GM18873 (cell line): ENCODE measurements at regions not wholly inside any gene's neighbourhood (a gene's known extent, or its start where the extent isn't known, plus 50 kb on each side); places are given as distances from the start of the nearest gene placed in this dataset.
"Not testable (repeated sequence)": the region's sequence is repeated elsewhere in the genome, so short reads cannot be mapped to it uniquely, and the experiment has no call there.

Experiments
- ATAC-seq: cut with Tn5 transposase; IDR thresholded peaks from one replicate; pipeline ENCODE4 v1.9.1; 2021; ENCODE audit warnings: mild to moderate bottlenecking, moderate library complexity, moderate number of reproducible peaks; ENCODE audit not compliant: unreplicated experiment, low FRiP score

DNA sequence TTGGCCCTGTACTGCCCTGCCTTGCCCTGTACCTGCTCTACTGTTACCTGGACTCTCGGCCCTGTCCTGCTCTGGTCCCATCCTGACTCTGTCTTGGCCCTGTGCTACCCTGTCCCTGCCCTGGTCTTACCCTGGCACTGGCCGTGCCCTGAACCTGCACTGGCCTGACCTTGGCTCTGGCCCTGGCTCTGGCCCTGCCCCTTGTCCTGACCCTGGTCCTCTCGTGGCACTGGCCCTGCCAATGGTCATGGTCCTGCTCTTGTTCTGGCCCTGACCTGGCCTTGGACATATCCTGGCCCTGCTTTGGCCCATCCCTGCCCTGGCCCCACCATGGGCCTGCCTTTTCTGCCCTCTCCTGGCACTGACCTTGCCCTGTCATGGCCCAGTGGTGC, 251.3 kb downstream of the TP53TG3F start:
- ATAC-seq: not testable (repeated sequence)

DNA sequence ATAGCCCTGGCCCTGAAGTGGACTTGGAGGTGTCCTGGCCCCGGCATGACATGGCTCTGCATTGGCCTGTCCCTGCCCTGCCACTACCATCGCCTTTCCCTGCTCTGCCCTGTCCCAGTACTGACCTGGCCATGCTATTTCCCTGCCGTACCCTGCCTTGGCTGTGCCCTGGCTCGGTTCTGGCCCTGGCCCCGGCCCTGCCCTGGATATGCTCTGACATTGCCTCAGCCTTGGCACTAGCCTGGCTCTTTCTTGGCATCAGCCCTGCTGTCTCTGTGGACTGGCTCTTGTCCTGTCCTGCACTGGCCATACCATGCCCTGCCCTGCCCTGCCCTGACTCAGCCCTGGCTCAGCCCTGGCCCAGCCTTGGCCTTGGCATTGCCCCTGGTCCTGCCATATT, 252.2 kb downstream of the TP53TG3F start:
- not testable (repeated sequence) for ATAC-seq

DNA sequence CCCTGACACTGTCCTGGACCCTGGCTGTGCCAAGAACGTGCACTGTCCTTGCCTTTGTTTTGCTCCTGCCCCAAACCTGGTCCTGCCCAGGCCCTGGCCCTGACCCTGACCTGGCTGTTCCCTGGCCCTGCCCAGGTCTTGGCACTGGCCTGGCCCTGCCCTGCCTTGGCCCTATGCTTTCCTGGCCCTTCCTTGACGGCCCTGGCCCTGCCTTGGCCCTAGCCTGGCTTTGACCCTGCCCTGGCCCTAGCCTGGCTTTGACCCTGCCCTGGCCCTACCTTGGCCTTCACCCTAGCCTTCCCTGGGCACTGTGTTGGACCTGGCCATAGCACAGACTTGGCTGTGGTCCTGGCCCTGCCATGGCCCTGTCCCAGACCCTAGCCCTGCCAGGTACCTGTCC, 252.9 kb downstream of the TP53TG3F start:
- ATAC-seq: not testable (repeated sequence)

DNA sequence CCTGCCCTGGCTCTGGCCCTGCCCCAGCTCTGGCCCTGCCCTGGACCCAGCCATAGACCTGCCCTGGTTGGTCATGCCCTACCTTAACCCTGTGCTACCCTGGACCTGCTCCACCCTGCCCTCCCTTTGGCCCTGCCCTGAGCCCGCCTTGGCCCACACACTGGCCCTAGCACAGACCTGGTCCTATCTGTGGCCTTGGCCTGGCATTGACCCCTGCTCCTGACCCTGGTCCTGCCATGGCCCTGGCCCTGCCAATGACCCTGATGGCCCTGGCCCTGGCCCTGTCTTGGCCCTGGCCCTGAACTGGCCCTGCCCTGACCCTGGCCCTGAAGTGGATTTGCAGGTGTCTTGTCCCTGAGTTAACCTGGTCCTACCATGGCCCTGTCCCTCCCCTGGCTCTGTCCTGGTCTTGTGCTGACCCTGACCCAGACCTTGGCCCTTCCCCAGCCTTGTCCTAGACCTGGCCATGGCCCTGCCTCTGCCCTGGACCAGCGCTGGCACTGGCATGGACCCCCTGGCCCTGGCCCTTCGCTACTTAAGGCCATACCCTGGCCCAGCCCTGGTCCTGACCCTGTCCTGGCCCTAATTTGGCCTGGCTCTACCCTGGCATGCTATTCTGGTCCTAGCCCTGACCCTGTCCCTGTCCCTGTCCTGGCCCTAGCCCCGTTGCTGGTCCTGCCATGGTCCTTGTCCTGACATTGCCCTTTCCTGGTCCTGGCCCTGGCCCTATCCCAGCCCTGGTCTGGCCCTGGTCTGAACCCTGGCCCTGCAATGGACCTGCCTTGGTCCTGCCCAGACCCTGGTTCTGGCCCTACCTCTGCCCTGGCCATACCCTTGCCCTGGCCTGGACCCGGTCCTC, 253.7 kb downstream of the TP53TG3F start:
- ATAC-seq: not testable (repeated sequence)

DNA sequence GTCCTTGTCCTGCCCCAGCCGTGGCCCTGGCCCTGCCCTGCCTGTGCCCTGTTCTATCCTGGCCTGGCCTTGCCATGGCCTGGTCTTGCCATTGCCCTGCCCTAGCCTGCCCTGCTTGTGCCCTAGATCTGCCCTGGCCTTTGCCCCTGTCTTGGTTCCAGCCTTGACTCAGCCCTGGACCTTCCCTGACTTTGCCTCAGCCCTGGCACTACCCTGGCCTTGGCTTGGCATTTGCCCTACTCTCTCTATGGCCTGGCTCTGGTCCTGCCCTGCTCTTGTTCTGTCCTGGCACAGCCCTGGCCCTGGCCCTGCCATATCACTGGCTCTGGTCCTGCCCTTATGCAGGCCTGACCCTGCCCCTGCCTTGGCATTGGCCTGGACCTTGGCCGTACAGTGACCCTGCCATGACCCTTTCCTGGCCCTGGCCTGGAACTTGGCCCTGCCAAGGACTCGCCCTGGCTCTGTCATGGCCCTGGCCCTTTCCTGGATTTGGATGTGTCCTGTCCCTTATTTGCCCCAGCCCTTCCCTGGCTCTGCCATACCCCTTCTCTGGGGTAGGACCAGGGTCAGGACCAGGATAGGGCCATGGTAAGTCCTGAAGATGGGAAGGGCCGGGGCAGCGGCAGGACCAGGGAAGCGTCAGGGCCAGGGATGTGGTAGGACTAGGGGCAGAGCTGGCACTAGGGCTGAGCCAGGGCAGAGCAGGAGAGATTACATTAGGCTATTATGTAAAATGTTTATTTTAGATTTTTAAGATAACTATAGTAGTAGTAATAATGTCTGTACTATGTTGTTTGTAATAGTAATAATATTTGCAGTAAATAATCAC, 254.5 kb downstream of the TP53TG3F start:
- not testable (repeated sequence) for ATAC-seq

DNA sequence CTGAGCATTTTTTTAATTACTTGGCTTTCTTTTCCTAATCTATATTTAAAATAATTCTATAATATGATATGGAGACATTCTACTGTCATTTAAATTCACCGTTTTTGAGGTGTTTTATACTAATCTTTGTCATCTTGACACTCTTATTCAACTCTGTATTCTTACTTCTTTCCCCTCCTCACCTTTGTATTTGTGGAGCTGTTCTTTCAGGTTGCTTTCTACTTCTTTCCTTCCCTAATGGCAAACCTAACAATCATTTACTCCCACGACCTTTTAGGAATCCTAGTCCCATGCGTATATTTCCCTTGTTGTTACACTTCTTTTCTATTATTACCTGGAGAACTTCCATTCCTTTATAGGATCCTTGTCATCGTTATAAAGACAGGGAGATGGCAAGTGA, 271.8 kb downstream of the TP53TG3F start:
- not testable (repeated sequence) for ATAC-seq

DNA sequence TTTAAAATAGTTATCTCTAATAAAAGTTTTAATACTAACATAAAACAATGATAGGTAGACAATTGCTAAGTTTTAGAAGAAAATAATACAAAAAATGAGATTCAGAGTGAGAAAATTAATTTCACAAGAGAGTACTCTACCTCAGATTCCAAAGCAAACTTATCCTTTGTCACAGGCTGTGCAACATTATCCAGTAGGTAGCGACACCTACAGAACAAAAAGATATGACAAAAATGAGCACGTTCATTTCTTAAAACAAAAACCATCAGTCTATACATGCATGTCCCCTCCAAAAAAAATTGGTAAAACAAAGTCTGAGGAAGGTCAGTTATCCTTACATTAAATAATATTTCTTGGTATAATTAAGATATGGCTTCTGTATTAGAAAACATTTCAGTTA, 275.2 kb downstream of the TP53TG3F start:
- ATAC-seq: not testable (repeated sequence)

DNA sequence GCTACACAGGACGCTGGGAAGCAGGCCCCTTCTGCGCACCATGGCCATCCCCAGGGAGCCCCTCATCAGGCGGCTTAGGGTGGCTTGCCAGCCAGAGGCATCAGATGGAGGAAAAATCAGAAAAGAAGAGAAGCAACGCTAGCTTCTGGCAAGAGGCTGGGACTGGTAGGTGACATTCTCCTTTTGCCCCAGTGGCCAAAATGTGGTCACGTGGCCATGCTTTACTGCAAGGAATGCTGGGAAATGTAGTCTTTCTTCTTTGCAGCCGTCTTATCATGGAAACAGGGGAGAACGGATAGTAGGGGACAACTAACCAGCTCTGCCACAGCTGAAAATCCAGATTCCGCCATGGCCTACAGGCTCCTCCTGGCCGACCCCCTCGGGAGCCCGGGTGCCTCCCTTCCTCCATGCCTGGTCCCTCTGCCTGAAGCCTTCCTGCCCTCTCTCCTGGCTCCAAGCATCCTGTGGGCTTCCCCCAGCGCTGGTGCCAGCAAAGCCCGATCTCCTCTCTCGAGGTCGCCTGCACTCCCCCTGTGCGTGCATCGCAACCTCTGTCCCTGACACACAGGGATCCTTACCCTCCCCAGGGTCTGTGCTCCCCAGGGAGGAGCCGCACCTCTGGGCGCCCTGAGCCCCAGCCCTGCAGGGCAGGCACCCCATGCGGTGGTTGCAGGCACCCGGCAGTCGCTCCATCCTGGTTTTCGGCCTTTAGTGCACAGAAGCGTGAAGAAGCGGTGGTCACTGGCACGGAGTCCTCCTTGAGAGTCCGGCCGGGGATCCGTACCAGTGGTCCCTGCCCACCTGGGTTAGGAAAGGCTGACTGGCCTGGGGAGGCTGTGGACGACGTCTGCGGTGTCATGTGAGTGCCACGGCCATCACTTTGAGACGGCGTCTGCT, 307.7 kb downstream of the TP53TG3F start:
- not testable (repeated sequence) for ATAC-seq

DNA sequence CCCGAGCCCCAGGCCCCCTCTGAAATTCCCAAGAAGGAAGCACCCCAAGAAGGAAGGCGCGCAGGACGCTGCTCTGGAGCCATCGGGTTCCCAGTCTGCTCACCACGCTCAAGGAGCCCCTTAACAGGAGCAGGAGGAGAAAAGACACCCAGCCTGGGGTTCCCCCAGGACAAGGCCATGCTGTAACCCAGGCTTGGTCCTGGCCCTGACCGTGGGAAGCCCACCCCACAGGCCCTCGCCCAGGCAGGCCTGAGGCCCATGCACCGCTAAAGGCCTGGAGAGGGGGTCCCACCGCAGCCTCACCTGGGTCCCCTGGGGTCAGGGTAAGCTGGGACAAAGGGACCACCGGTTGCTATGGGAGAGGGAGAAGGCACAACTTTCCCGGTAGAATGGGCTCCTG, 309.3 kb downstream of the TP53TG3F start:
- ATAC-seq: not testable (repeated sequence)

DNA sequence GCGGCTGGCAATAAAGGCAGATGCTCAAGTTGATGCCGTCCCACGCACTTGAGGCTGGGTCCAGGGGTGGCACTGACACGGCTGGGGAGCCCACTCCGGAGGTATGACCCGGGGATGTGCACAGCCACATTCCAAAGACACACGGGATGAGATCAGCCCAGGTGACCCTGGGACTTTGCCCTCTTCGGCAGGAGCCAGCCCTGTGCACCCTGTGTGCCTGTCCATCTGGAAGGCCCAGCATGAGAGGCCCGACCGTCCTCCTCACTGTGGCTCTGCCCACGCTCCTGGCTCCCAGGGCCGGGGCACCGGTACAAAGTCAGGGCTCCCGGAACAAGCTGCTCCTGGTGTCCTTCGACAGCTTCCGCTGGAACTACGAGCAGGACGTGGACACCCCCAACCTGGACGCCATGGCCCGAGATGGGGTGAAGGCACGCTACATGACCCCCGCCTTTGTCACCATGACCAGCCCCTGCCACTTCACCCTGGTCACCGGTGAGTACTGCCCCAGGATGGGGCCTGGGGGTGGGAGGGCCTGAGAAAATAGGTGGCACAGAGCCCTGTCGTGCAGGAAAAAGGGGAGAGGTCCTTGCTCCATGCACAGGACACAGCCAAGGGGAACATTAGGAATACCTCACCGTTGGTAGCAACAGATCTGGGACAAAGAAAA, 309.9 kb downstream of the TP53TG3F start:
- ATAC-seq: not testable (repeated sequence)

DNA sequence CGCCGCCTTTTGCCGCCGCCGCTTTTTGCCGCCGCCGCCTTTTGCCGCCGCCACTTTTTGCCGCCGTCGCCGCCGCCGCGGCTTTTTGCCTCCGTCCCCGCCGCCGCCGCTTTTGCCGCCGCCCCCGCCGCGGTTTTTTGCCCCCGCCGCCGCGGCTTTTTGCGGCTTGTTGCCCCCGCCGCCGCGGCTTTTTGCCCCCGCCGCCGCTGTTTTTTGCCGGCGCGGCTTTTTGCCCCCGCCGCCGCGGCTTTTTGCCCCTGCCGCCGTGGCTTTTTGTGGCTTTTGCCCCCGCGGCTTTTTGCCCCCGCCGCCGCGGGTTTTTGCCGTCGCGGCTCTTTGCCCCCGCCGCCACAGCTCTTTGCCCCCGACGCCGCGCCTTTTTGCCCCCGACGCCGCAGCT, 311.1 kb downstream of the TP53TG3F start:
- not testable (repeated sequence) for ATAC-seq

DNA sequence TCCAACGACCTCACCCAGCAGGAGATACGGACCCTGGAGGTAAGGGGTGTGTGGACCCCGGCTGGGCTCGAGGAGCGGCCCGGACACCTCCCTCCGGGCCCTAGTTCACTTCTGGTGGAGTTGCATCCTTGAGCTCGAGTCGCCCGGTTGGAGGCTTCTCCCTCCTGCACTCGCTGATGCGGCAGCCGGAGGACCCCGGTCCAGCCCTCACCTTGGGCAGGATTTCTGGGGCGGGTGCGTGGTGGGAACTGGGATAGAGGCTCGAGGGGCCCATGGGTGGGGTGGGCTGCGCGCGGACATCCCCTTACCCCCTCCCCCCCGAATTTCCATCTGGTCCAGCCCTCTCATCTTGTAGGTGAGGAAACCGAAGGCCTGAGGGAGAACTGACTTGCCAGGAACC, 311.8 kb downstream of the TP53TG3F start:
- not testable (repeated sequence) for ATAC-seq

DNA sequence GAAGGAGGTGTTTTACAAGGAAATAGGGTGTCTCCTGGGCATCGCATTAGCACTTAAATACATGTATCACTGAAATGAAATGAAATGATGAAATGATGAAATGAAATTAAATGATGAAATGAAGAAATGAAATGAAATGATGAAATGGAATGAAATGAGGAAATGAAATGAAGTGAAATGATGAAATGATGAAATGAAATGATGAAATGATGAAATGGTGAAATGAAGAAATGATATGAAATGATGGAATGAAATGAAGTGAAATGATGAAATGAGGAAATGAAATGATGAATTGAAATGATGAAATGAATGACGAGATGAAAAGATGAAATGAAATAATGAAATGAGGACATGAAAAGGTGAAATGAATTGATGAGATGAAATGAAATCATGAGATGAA, 314.6 kb downstream of the TP53TG3F start:
- ATAC-seq: not testable (repeated sequence)

DNA sequence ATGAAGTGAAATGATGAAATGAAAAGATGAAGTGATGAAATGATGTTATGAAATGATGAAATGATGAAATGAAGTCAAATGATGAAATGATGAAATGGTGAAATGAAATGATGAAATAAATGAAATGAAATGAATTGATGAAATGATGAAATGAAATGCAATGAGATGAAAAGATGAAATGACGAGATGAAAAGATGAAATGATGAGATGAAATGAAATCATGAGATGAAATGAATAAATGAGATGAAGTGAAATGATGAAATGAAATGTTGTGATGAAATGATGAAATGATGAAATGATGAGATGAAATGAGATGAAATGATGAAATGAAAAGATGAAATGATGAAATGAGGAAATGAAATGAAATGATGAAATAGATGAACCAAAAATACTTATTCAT, 315.3 kb downstream of the TP53TG3F start:
- not testable (repeated sequence) for ATAC-seq

DNA sequence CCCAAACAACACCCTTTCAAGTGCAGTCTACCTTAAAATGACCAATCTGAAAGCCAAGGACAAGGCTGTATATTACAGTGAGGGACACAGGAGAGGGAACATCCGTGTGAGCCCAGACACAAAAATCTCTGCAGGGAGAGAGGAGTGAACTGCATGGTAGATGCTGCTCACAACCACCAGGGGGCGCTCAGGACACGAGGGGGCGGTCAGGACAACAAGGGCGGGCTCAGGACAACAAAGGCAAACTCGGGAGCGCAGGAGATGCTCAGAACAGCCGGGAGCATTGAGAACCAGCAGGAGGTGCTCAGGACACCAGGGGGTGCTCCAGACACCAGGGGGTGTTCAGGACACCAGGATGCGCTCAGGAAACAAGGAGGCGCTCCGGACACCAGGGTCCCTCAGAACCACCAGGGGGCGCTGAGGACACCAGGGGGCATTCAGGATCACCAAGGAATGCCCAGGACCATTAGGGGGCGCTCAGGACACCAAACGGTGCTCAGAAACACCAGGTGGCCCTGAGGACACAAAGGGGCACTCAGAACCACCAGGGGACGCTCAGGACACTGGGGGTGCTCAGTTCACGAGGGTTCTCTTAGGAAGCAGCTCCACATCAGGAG, 357.0 kb downstream of the TP53TG3F start:
- ATAC-seq: not testable (repeated sequence)

DNA sequence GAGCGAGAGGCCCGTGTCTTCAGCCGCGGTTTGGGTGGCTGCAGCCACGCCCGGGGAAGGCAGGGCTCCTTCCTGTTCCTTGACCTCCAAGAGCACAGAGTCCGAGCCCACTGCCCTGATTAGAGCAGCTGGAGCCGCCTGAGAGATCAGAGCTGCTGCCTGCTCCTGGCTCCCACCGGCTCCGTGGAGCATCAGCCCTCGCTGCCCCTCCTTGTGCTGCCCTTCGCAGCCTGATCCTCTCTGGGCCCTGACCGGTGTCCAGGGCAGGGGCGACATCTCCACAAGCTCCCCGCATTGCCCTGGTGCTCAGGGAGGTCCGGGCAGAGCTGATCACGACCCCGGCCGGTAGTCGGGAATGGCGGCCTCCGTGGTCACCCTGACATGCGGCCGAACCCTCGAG, 365.3 kb downstream of the TP53TG3F start:
- ATAC-seq: not testable (repeated sequence)

DNA sequence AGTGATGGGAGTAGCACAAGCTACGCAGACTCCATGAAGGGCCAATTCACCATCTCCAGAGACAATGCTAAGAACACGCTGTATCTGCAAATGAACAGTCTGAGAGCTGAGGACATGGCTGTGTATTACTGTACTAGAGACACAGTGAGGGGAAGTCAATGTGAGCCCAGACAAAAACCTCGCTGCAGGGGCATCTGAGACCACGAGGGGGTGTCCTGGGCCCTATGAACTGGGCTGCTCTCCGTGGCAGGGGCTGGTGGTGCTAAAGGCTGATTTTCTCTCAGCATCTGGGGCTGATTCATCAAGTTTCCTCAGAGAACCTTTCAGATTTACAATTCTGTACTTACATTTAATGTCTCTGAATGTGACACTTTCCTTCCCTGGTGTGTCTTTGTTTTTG, 368.1 kb downstream of the TP53TG3F start:
- not testable (repeated sequence) for ATAC-seq

DNA sequence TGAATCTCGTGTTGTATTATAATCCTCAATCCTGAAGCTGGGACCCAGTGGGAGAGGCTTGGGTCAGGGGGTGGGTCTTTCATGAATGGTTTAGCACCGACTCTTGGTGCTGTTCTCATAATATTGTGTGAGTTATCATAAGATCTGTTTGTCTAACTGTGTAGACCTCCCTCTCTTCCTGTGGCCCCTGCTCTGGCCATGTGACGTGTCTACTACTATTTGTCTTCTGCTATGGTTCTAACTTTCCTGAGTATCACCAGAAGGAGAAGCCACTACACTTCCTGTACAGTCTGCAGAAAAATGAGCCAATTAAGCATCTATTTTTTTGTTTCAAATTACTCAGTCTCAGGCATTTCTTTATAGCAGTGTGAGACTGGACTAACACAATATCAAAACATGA, 379.7 kb downstream of the TP53TG3F start:
- not testable (repeated sequence) for ATAC-seq

DNA sequence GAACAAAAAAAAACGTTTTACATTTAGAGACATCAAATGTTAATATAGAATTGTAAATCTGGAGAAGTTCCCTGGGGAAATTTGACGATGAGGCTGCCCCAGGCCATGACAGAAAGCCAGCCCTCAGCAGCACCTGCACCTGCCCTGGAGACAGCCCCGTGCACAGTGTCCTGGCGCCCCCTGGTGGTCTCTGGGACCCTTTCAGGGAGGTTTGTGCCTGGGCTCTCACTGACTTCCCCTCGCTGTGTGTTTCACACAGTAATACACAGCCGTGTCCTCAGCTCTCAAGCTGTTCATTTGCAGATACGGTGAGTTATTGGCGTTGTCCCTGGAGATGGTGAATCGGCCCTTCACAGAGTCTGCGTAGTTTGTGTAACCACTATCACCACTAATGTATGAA, 385.1 kb downstream of the TP53TG3F start:
- ATAC-seq: not testable (repeated sequence)
